22Rv1 (cell line): ENCODE measurements at regions not wholly inside any gene's neighbourhood (a gene's known extent, or its start where the extent isn't known, plus 50 kb on each side); places are given as distances from the start of the nearest gene placed in this dataset.
"Not testable (repeated sequence)": the region's sequence is repeated elsewhere in the genome, so short reads cannot be mapped to it uniquely, and the experiment has no call there.

Source experiments
- H3K27ac ChIP-seq: fragments of 450-650 bp; 2 replicates; pipeline ENCODE4 v1.5.1; 2017
- ZFX ChIP-seq: fragments of 450-650 bp; IDR thresholded peaks from 2 replicates; pipeline ENCODE4 v1.6.1; 2017; ENCODE audit warnings: antibody characterized with exemption, borderline replicate concordance
- TF ChIP-seq, protein P1 (sequence below): fragments of 450-650 bp; IDR thresholded peaks from 2 replicates; pipeline ENCODE4 v1.5.1; 2017; ENCODE audit warnings: mild to moderate bottlenecking

GRCh38 chr11:37317803-37318202 is 719.8 kb upstream of the RAG2 start:
- TF ChIP-seq, protein P1, sequence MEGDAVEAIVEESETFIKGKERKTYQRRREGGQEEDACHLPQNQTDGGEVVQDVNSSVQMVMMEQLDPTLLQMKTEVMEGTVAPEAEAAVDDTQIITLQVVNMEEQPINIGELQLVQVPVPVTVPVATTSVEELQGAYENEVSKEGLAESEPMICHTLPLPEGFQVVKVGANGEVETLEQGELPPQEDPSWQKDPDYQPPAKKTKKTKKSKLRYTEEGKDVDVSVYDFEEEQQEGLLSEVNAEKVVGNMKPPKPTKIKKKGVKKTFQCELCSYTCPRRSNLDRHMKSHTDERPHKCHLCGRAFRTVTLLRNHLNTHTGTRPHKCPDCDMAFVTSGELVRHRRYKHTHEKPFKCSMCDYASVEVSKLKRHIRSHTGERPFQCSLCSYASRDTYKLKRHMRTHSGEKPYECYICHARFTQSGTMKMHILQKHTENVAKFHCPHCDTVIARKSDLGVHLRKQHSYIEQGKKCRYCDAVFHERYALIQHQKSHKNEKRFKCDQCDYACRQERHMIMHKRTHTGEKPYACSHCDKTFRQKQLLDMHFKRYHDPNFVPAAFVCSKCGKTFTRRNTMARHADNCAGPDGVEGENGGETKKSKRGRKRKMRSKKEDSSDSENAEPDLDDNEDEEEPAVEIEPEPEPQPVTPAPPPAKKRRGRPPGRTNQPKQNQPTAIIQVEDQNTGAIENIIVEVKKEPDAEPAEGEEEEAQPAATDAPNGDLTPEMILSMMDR, result no peak
- TF ChIP-seq ZFX, result no peak
- H3K27ac ChIP-seq, result no peak overlapping the region

DNA sequence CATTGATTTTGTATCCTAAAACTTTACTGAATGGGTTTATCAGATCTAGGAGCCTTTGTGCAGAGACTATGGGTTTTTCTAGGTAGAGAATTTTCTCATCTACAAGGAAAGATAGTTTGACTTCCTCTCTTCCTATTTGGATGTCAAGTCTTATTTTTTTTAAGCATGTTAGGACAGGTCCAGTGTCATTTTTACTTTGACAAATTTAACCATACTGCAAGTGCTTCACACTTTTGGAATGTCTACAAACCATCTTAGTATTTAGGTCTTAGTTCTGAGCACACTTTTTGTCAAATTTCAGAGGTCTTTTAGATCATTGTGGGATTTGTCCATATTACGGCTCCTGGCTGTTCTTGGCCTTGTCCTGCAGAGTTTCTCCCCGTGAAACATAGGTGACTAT is 715.2 kb upstream of the RAG2 start:
- no peak overlapping the region for H3K27ac ChIP-seq
- TF ChIP-seq, protein P1, result no peak
- no peak for TF ChIP-seq ZFX

DNA sequence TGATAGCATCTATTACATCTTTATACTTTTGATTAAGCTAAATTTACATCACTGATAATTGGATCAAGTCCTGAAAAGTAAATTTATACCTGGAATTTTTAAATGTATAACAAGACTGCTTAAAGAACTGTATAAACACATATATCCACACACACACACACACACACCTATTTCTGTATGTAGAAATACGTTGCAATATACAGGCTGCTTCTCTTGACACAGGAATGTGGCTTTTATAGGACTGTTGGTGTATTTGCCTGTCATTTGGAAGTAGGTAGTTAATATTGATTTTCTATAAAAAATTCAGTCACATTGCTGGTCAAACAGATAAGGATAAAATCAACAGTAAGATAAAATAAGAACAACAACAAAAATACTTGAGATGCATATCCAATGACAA is 708.5 kb upstream of the RAG2 start:
- TF ChIP-seq ZFX, result no peak
- TF ChIP-seq, protein P1, result no peak
- H3K27ac ChIP-seq, result peak overlapping the region; percentile 46

GRCh38 chr11:37301405-37301804 is 703.4 kb upstream of the RAG2 start:
- not testable (repeated sequence) for H3K27ac ChIP-seq

GRCh38 chr11:37298173-37298572 is 700.1 kb upstream of the RAG2 start:
- H3K27ac ChIP-seq, result no peak overlapping the region
- no peak for TF ChIP-seq ZFX
- TF ChIP-seq, protein P1, result no peak

DNA sequence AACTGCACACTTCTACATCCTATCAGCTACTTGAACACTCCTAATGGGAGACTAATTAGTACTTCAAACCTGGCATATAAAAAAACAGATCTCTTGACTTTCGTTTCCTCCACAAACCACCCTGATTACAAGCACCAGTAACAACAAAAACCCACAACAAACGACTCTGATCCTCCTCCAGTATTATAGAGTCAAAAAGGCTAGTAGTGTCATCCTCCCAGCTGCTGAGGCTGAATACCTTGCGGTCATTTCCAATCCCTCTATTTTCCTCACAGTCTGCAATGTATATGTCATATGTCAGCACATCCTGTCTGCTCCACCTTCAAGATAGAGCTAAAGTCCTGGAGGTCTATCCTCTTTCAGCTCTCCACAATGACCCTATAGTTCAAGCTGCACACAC is 688.9 kb upstream of the RAG2 start:
- H3K27ac ChIP-seq, result no peak overlapping the region
- TF ChIP-seq ZFX, result no peak

GRCh38 chr11:37282367-37282766 is 684.3 kb upstream of the RAG2 start:
- TF ChIP-seq, protein P1, result no peak
- no peak for TF ChIP-seq ZFX
- H3K27ac ChIP-seq, result no peak overlapping the region

GRCh38 chr11:37280200-37280599 is 682.2 kb upstream of the RAG2 start:
- H3K27ac ChIP-seq, result no peak overlapping the region
- TF ChIP-seq ZFX, result no peak
- TF ChIP-seq, protein P1, result no peak

DNA sequence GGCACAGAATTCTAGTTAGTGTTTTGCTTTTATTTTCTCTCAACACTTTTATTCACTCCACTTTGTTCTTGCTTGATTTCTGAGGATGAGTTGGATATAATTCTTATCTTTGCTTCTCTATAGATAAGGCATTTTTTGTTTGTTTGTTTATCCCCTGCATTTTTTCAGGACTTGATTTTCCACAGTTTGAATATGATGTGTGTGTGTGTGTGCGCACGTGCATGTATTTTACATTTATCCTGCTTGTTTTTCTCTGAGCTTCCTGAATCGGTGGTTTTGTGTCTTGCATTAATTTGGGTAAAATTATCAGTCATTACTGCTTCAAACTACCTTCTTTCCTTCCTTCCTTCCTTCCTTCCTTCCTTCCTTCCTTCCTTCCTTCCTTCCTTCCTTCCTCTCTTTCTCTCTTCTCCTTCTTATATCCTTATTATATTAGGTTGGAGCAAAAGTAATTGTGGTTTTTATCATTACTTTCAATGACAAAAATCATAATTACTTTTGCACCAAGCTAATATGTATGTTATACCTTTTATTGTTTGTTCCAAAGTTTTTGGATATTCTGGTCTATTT is 679.9 kb upstream of the RAG2 start:
- H3K27ac ChIP-seq, result no peak overlapping the region
- no peak for TF ChIP-seq ZFX
- TF ChIP-seq, protein P1, result no peak
